Colonic mucosa (tissue), 4 donors: ENCODE measurements at regions not wholly inside any gene's neighbourhood (a gene's known extent, or its start where the extent isn't known, plus 50 kb on each side); places are given as distances from the start of the nearest gene placed in this dataset.

Source experiments
- DNase-seq: peaks from one replicate; pipeline ENCODE4 v3.0.0-alpha.2; 2020
- H3K27ac ChIP-seq: fragments of 200-600 bp; one replicate; pipeline ENCODE4 v1.8.0; 2021
- H3K27me3 ChIP-seq: fragments of 200-600 bp; one replicate; pipeline ENCODE4 v1.8.0; 2021
- H3K36me3 ChIP-seq: fragments of 200-600 bp; one replicate; pipeline ENCODE4 v1.8.0; 2021
- H3K4me1 ChIP-seq: fragments of 200-600 bp; one replicate; pipeline ENCODE4 v1.8.0; 2021; ENCODE audit warnings: mild to moderate bottlenecking
- H3K4me3 ChIP-seq: fragments of 200-600 bp; one replicate; pipeline ENCODE4 v1.8.0; 2021
- H3K9ac ChIP-seq, 2 donors: one replicate each; pipeline ENCODE4 v1.7.0; 2013; ENCODE audit warnings: control low read depth in 2 of 2, low read depth in 2 of 2, low read length in 2 of 2
- H3K9me3 ChIP-seq: fragments of 200-600 bp; one replicate; pipeline ENCODE4 v1.8.0; 2021
- intact Hi-C: fragments of 100-400 bp; cut with DNase I; formaldehyde crosslinking; loops from one replicate; pipeline ENCODE4 v1.14.1; 2022
- TF ChIP-seq, protein P1 (sequence below): fragments of 200-600 bp; IDR thresholded peaks from one replicate; pipeline ENCODE4 v1.8.0; 2022; ENCODE audit warnings: antibody characterized with exemption, mild to moderate bottlenecking
- donor health status: healthy.
- donor health status: DM: no; HTN: no; CAD: no.
- donor health status: DM: no; HTN: no; CAD: no.

- H3K4me1 ChIP-seq, result no peaks in the 10 kb centered on the region
- H3K4me3 ChIP-seq, result no peak overlapping the region
- H3K27me3 ChIP-seq, result no peaks in the 10 kb centered on the region
- DNase-seq, result no peak
- no peaks in the 10 kb centered on the region for H3K9me3 ChIP-seq
- H3K9ac ChIP-seq, result no peak overlapping the region
- TF ChIP-seq, protein P1, sequence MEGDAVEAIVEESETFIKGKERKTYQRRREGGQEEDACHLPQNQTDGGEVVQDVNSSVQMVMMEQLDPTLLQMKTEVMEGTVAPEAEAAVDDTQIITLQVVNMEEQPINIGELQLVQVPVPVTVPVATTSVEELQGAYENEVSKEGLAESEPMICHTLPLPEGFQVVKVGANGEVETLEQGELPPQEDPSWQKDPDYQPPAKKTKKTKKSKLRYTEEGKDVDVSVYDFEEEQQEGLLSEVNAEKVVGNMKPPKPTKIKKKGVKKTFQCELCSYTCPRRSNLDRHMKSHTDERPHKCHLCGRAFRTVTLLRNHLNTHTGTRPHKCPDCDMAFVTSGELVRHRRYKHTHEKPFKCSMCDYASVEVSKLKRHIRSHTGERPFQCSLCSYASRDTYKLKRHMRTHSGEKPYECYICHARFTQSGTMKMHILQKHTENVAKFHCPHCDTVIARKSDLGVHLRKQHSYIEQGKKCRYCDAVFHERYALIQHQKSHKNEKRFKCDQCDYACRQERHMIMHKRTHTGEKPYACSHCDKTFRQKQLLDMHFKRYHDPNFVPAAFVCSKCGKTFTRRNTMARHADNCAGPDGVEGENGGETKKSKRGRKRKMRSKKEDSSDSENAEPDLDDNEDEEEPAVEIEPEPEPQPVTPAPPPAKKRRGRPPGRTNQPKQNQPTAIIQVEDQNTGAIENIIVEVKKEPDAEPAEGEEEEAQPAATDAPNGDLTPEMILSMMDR, result no peak
- no peak overlapping the region for H3K27ac ChIP-seq
- no peaks in the 10 kb centered on the region for H3K36me3 ChIP-seq
- intact Hi-C loops, result no loop called here
Observed at GRCh38 chr2:145980318-145980717, 1460.4 kb upstream of the ZEB2 start.

DNA sequence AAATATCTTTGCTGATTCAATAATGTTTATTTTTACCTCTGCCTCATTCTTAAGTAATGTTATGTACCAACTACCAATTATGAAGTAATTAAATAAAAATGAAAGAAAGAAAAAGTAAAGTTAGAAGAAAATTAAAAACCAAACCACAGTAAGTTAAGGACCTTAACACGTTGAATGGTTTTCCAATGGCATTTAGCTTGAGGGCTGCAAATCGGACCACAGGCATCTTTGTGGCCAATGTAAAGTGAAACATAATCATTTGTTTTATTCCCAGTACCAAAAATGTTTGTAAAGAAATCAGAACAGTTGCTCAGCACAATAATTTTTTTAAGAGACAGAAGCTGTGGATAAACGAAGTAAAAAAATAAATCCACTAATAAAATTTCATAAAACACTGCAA, 1455.5 kb upstream of the ZEB2 start:
- Histone ChIP-seq H3K9me3 (no peaks in the 10 kb centered on the region), H3K4me1 (no peaks in the 10 kb centered on the region), H3K27me3 (no peaks in the 10 kb centered on the region), H3K27ac (no peak overlapping the region), H3K9ac (no peak overlapping the region), H3K4me3 (no peak overlapping the region), H3K36me3 (no peaks in the 10 kb centered on the region)
- intact Hi-C loops, result no loop called here
- TF ChIP-seq, protein P1, result no peak
- DNase-seq, result no peak

DNA sequence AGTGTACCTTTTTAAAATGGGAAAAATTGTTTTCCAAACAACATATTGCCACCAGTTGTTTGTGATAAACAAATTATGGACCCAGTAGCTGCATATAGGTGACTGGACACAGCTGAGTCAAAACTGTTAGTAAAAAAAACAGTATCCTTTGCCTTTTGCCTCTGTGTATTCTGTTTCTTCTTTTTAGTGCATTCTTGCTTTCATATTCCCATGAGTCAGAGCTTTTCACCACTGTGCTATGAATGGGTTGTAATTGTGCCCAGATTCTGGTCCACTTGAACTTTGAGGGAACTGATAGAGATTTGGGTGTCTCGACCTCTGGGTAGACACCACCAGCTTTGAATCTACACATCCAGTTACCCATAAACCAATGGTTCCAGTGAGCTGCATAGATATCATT, 1441.9 kb upstream of the ZEB2 start:
- Histone ChIP-seq H3K27me3 (no peaks in the 10 kb centered on the region), H3K9me3 (no peaks in the 10 kb centered on the region), H3K9ac (no peak overlapping the region), H3K27ac (no peak overlapping the region), H3K4me1 (no peaks in the 10 kb centered on the region), H3K36me3 (no peaks in the 10 kb centered on the region), H3K4me3 (no peak overlapping the region)
- TF ChIP-seq, protein P1, result no peak
- intact Hi-C loops, result no loop called here
- DNase-seq, result no peak

- no peak overlapping the region for H3K9ac ChIP-seq
- intact Hi-C loops, result no loop called here
Observed at GRCh38 chr2:145960479-145961163, 1440.7 kb upstream of the ZEB2 start.

GRCh38 chr2:145958611-145959010, 1438.7 kb upstream of the ZEB2 start:
- Histone ChIP-seq H3K9me3 (no peaks in the 10 kb centered on the region), H3K4me1 (no peaks in the 10 kb centered on the region), H3K4me3 (no peak overlapping the region), H3K27me3 (no peaks in the 10 kb centered on the region), H3K27ac (no peak overlapping the region), H3K9ac (no peak overlapping the region), H3K36me3 (no peaks in the 10 kb centered on the region)
- intact Hi-C loops, result no loop called here
- no peak for DNase-seq
- TF ChIP-seq, protein P1, result no peak

More at GRCh38 chr2:145960479-145961163, 1440.7 kb upstream of the ZEB2 start:
- no peak overlapping the region for H3K27ac ChIP-seq
- H3K27me3 ChIP-seq, result no peaks in the 10 kb centered on the region
- DNase-seq, result no peak
- TF ChIP-seq, protein P1, result no peak
- H3K36me3 ChIP-seq, result no peaks in the 10 kb centered on the region
- H3K4me3 ChIP-seq, result no peak overlapping the region
- H3K9me3 ChIP-seq, result no peaks in the 10 kb centered on the region
- H3K4me1 ChIP-seq, result no peaks in the 10 kb centered on the region
